Posterior cingulate gyrus (tissue), 11 donors: ENCODE measurements at regions not wholly inside any gene's neighbourhood (a gene's known extent, or its start where the extent isn't known, plus 50 kb on each side); places are given as distances from the start of the nearest gene placed in this dataset.

Experiments
- DNase-seq, 10 donors: peaks; one replicate each; pipeline versions ENCODE4 v3.0.0 to v3.0.0-alpha.2; 2020 to 2021; ENCODE audit warnings: mixed read lengths in 3 of 10
- intact Hi-C: fragments of 100-400 bp; cut with DNase I; formaldehyde crosslinking; loops from one replicate; pipeline ENCODE4 v1.15.1; 2023

GRCh38 chr19:29367791-29368222 is 154.9 kb upstream of the UQCRFS1 start:
- intact Hi-C loops, result no loop called here
- no peak for DNase-seq

DNA sequence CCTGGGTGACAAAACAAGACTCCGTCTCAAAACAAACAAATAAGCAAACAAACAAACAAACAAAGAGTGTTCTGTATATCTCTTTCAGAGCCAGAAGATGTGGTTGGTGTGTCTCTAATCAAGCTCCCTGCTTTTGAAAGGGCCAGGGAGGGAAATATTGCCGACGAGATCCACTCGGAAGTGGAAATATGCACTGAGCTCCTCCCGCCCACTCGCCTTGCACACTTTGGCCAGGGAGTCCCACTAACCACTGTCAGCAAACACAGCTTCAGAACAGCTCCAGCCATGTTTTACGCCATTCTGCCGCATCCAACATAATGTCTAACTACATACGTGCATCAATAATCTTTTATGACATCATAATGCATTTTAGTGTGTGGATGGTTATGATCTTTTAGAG is 155.5 kb upstream of the VSTM2B start:
- intact Hi-C loops, result no loop called here
- no peak for DNase-seq

DNA sequence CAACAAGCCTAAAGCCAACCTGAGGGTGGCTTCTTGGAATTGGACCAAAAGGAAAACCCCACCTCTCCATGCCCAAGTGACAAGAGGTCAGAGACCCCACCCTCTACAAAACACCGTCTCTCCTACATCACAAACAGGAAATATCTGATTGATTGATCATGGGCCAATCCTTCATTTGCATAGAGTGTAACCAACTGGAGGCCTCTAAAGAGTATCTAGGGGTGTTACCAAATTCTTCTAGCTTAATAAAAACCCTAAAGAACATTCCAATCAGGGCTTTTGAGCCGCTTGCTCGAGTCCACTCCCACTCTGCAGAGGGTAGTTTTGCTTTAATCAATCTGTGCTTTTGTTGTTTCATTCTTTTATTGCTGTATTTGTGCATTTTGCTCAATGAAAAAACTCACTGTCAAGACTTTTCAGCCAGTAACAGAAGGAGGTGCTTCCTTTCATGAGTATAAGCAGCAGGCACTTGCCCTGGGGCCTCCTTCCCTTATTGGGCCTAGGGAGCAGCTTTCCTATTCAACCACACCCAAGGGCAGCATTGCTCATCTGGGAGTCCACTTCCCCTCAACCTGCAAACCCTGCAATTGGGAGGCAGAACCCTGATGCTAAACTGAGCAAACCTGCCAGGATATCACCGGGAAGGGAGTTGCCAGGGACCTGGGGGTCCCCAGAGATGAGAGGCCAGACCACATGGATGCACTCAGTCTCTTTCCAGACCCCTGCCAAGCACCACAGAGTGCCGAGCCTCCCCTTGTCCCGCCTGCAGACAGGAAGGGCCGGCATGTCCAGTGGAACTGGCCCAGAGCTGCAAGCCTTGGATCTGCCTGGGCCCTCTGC is 154.3 kb upstream of the VSTM2B start:
- peak in 1 of 10 donors; percentile 49 for DNase-seq
- intact Hi-C loops, result no loop called here

- intact Hi-C loops, result no loop called here
- no peak for DNase-seq
Observed at GRCh38 chr19:29372091-29372415, 153.7 kb upstream of the VSTM2B start.

- DNase-seq, result no peak
Observed at GRCh38 chr19:29372461-29372860, 153.3 kb upstream of the VSTM2B start.

GRCh38 chr19:29372921-29373797 is 152.6 kb upstream of the VSTM2B start:
- intact Hi-C loops, result no loop called here
- peak in 2 of 10 donors; percentile 35 to 63 for DNase-seq

More at GRCh38 chr19:29372461-29372860, 153.3 kb upstream of the VSTM2B start:
- intact Hi-C loops, result no loop called here

GRCh38 chr19:29375429-29376119 is 150.2 kb upstream of the VSTM2B start:
- intact Hi-C loops, result no loop called here

DNA sequence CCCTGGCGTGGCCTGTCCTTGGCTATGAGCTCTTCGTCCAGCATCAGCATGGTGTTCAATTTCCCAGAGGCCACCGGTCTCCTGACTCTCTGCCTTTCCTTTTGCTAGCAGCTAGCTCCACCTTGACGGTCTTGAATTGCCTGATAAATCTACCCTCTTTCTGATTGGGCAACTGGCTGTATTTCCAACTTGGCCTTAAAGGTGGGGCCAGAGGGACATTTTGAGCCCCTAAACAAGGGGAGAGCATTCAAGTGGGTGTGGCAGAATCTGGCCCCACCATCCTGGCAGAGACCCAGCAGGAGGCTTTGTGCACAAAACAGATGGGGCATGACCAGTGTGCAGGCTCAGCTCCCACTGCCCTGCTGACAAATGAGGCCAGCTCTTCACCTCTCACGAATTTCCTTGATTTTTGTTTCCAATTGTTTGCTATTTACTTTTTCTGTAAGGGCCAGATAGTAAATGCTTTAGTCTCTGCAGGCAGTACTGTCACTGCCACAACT is 148.9 kb upstream of the VSTM2B start:
- intact Hi-C loops, result no loop called here
- DNase-seq, result peak in 2 of 10 donors; percentile 17 to 68

More at GRCh38 chr19:29375429-29376119, 150.2 kb upstream of the VSTM2B start:
- DNase-seq, result peak in 2 of 10 donors; percentile 70 to 71

GRCh38 chr19:29378126-29378525 is 147.7 kb upstream of the VSTM2B start:
- DNase-seq, result peak in 2 of 10 donors; percentile 35 to 67
- intact Hi-C loops, result no loop called here

DNA sequence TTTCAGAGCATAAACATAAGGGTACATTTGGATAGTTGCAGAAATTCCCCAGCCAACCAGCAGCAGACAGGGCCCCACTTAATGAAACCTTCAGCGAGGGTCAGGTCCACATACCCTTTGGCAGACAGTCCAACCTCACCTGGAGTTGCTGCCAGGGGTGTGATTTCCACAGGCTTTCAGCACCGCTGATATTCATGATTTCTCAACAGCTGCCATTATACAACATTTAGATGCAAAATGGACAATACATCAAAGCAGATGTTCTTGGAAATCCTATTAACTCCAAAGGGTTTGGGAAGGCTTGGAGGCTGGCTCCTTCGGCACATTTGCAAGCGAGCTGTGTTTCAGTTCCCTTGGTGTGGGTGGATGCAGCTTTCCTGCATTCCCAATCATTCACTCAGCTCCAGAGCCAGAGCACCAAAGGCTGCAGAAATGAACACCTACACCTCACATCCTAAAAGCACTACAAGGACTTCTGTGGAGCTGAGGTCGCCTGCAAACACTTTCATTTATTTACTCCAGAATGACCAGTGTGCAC is 147.2 kb upstream of the VSTM2B start:
- DNase-seq, result peak in 3 of 10 donors; percentile 26 to 83 (median 82)
- intact Hi-C loops, result no loop called here

DNA sequence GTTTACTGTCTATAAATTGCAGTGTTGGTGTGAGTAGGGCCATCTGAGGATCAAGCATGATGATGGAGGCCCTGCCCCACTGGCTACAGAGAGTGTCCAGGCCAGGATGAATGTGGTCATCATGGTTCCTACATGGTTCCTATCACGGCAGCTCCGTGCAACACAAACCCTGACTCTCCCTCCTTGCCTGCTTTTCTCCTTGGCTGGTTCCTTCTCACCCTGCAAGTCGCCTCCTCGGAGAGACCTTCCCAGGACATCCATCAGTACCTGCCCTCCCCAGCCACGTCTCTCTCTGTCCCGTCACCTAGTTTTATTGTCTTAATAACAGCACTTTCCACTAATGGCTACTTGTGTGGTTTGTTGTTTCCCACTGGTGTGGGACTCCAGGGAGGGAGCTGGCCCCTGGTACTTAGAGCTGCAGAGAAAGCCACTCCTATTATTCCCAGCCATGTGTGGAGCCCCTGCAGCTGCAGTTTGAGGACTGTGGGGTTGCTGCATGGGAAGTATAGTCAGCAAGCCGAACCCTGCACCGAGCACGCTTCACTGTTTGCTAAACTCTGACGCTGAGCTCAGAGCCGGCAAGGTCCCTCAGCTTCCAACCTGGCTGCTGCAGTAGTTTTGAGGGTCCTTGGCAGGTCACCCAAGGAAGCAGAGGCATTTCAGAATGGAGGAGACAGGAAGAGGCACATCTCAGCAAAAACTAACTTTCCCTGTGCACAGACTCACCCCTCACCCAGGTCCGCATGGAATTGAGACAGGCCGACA is 146.4 kb upstream of the VSTM2B start:
- intact Hi-C loops, result no loop called here
- peak in 3 of 10 donors; percentile 4 to 32 (median 31) for DNase-seq

DNA sequence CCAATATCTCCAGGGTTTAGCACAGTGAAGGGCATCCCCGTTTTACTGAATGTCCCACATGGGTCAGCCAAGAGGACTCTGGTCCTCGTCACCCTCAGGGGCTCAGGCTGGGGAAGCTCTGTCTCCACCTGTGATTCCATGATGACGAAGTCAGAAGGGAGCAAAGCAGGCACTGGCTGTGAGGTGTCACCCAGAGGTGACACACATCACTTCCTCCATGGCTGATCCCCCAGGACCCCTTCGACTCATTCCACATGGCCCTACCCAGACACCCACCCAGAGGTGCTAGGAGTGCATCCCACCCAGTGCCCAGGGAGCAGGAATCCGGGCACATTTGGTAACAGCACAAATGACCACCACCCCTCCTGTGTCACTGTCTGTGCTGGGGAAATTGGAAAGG is 145.2 kb upstream of the VSTM2B start:
- peak in 2 of 10 donors; percentile 7 to 51 for DNase-seq
- intact Hi-C loops, result no loop called here

DNA sequence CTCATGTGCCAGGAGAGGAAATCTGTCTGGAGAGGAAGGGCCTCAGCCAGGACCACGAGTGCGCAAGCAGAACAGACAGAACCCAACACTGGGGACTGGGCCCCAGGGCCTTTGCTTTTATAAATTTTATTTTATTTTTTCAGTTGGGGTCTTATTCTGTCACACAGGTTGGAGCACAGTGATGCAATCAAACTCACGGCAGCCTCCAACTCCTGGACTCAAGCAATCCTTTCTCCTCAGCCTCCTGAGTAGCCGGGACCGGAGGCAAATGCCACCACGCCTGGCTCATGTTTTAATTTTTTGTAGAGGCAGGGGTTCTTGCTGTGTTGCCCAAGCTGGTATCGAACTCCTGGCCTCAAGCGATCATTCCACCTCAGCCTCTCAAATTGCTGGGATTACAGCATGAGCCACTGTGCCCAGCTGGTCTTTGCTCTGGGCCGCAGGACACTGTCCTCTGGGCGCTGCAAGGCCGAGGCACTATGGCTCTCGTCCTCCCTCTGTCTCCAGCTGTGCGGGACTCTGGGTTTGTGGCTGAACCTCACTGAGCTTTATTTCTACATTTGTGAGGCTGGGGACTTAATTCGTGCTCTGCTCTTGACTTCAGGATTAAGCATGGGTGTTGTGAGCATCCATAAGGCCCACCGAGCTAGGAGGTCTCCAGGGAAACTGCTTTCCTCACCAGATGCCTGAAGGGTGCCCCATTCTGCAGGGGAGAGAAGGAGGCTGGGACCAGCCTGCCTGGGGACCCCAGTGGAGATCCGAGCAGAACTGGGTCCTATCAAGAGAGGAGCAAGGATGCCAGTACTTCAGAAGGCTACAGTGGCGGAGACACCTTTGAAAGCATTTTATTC is 144.2 kb upstream of the VSTM2B start:
- intact Hi-C loops, result no loop called here
- DNase-seq, result peak in 3 of 10 donors; percentile 5 to 46 (median 6)

GRCh38 chr19:29383696-29384095 is 142.1 kb upstream of the VSTM2B start:
- intact Hi-C loops, result no loop called here
- DNase-seq, result peak in 2 of 10 donors; percentile 11 to 39

GRCh38 chr19:29384656-29385055 is 141.1 kb upstream of the VSTM2B start:
- intact Hi-C loops, result no loop called here
- peak in 3 of 10 donors; percentile 4 to 73 (median 18) for DNase-seq

DNA sequence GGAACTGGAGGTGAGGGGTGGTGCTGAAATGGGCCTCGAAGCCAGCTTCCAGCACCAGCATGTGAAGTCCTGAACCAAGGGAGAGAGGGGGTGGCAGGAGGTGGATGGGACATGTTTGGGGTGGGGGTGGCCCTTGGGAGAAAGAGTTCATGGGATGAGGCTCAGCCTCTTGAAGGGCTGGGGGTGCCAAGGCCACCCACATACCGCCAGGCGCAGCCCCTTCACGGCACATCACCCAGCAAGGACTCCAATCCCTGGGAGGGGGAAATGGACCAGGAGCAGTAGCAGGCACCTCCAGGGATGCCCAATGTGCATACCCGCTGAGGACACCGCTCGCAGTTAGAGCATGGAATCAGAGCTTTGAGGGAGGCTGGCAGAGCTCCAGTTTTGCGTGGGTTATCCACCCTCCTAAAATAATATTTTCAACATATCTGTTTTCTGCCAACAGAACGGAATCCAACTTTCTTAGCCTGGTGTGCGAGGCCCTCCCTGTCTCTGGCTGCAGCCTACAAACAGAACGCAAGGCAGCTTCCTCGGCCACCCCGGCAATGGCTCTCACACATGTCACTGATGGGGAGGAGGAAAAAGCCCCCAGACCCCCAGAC is 140.5 kb upstream of the VSTM2B start:
- intact Hi-C loops, result no loop called here
- peak in 6 of 10 donors; percentile 27 to 88 (median 74) for DNase-seq

DNA sequence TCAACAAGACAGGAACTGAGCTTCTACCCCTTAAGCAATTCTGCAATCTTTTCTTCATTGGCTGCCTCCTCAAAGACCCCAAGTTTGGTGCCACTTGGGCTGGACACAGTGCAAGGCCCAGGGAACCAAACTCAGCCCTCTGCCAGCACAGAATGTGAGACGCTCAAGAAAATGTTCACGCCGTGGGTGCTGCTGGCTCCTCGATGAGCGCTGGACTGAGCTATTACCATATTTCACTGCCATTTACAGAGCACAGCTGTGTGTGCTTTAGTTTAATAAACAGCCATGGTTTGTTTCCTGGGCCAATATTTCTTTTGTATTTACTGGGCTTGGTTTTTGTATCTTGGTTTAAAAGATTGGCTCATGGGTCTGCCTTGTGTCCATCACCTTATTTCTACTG is 138.8 kb upstream of the VSTM2B start:
- DNase-seq, result peak in 3 of 10 donors; percentile 22 to 67 (median 35)
- intact Hi-C loops, result no loop called here

DNA sequence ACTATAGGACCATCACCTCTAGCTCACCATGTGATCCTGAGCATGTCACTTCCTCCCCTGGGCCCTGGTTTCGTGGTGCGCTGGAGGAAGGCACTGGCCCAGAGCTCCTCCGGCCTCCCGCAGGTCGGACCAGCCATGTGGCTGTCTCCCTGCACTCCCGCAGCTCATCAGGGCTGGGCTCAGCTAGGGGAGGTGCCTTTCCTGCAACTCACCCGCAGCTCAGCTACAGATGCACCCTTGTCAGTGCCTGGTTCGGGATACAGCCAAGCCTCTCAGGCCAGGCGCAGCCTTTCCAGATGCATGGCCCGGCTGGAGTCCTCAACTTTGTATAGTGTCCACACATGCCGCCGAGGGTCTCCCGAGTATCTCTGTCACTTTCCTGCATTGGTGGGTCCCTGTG is 138.2 kb upstream of the VSTM2B start:
- peak in 3 of 10 donors; percentile 45 to 82 (median 75) for DNase-seq
- intact Hi-C loops, result no loop called here
